ENCODE measurements at regions not wholly inside any gene's neighbourhood (a gene's known extent, or its start where the extent isn't known, plus 50 kb on each side); places are given as distances from the start of the nearest gene placed in this dataset.

GRCh38 chr7:68224041-68224741 lies 1227.6 kb downstream of the TYW1 start:
- TF ChIP-seq CTCF (IDR thresholded peaks at IDR 0.05; ENCODE audit: low read depth, low read length, missing input control) (no peak), JUND (IDR thresholded peaks at IDR 0.05) (no peak), GABPA (IDR thresholded peaks at IDR 0.05 in 1 of 2, conservative IDR thresholded peaks at IDR 0.05 in 1 of 2) (no peak)
